ENCODE measurements at regions not wholly inside any gene's neighbourhood (a gene's known extent, or its start where the extent isn't known, plus 50 kb on each side); places are given as distances from the start of the nearest gene placed in this dataset.

GRCh38 chr2:174668075-174668474, 70.5 kb upstream of the WIPF1 start:
- DNase-seq (ENCODE audit: low read depth) = no peak

- DNase-seq (ENCODE audit: low read depth) = no peak
Observed at GRCh38 chr2:174667250-174667860, 69.8 kb upstream of the WIPF1 start.

DNA sequence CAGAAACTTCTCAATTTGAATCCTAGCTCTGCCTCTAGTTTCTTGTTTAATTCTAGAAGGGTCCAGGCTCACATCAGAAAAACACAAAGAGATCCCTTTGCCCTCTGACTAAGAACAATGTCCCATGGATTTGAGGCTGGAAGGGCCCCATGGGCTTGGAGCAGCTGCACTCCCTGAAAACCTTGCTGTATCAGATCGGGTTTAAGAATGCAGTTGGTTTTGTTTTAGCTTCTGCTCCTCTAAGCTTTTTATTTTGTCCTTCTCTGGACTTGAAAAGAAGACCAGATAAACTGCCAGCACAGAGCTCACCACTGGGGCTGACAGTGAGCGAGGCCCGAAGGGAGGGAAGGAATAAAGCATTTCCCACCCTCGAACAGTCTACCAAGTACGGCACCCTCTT, 69.2 kb upstream of the WIPF1 start:
- DNase-seq (ENCODE audit: low read depth) = no peak

DNA sequence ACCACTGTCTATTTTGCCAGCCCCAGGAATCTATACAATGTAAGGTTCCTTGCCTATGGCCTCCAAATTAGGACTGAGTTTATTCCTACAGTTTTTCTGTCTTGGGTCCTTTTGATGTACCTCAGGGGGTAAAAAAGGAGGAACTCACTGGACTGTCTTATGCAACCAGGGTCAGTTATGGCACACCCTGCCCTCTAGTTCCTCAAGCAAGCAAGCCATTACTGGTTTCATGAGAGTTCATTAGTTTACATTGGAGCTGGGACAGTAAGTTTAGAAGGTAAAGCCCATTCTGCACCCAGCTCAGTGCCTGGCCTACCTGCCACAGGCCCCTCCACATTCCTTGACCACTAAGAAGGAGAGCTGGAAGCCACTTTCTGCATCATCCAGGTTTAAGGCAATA, 68.7 kb upstream of the WIPF1 start:
- no peak for DNase-seq (ENCODE audit: low read depth)

DNA sequence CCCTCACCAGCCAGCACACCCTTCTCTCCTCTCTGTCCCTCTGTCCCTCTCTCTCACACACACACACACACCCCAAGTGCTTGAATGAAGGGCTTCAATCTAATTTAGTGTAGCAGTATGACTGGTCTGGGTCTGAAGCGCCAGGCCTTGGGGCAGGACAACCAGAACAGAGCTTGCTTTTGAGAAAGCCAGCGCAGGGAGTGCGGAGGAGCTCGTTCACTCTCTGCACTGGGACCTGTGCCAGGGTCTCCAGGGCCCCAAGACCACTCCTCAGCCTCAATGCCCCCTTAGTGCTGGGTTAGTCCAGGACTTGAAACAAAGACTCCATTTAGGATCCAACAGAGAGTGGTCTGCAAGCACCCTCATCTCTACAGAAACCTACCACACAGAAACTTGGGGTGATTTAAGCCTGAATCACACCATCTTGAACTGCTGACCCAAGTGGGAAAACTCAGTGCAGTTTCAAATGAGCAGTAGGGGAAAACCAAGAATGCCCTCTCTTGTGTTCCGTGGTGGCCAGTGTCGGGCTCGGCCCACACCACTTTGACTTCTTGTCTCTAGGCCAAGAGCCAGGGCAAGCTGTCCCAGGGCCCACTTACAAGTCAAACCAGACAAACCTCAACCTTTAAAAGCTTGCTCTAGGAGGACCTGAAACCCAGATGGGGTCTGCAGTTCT, 66.6 kb upstream of the WIPF1 start:
- DNase-seq (ENCODE audit: low read depth) = no peak

- DNase-seq (ENCODE audit: low read depth) = peak; percentile 30
Observed at GRCh38 chr2:174663550-174663949, 65.9 kb upstream of the WIPF1 start.

GRCh38 chr2:174662859-174663258, 65.3 kb upstream of the WIPF1 start:
- no peak for DNase-seq (ENCODE audit: low read depth)

DNA sequence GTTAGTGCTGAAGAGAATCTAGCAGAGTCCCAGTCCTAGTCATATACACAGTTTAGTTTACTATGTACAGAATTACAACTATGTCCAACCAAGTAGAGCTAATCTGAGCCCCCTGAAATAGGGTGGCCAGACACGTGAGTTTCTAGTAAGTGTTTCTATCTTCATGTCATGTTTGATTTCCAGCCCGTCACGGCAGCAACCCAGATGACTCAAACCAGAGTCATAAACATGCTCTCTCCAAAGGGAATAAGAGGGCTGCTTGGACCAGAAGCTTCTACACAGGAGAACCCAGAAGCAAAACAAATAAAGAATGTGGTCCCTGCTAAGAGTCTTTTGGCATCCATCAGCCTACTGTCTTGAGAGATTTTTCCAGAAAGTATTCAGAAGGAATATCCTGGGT, 64.9 kb upstream of the WIPF1 start:
- DNase-seq (ENCODE audit: low read depth) = peak; percentile 76

- no peak for DNase-seq (ENCODE audit: low read depth)
Observed at GRCh38 chr2:174660984-174661675, 63.5 kb upstream of the WIPF1 start.

- DNase-seq (ENCODE audit: low read depth) = no peak
Observed at GRCh38 chr2:174659069-174659900, 61.7 kb upstream of the WIPF1 start.

- no peak for DNase-seq (ENCODE audit: low read depth)
Observed at GRCh38 chr2:174656676-174657176, 59.1 kb upstream of the WIPF1 start.

DNA sequence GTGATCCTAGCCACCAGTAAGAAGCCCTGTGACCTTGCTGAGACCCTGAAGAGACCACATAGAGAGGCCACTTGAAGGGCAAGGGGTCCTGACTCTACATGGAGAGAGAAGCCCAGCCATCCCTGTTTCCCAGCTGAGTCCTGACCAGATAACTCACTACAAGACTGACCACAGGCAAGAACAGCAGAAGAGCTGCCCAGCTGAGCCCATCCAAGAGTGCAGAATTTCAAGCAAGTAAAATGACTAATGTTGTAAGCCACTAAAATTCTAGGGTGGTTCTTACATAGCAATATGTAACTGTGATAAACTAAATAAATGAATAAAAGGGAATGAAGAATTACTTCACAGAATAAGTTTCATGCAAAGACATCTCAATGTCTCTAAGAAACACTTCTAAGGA, 58.4 kb upstream of the WIPF1 start:
- DNase-seq (ENCODE audit: low read depth) = no peak

GRCh38 chr2:174654419-174654941, 56.9 kb upstream of the WIPF1 start:
- DNase-seq (ENCODE audit: low read depth) = peak; percentile 62

DNA sequence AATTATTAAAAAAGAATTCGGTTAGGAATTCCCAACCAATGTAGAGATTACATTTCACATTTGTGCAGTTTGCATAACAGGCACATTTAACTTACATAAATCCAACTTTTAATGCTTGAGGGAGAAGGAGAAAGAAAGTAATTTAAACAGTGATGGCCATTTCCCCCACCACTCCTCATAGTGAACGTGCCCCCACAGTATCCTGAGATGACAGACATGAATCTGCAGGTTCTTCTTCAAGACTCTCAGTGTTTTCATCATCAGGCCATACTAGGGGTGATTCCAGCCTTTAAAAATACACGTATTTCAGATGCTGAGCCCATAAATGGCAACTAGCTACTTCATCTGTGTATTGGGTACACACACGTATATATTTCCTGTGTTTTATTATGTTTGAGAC, 51.3 kb upstream of the WIPF1 start:
- no peak for DNase-seq (ENCODE audit: low read depth)

Measured in iris pigment epithelial cell (primary cell).